Stimulated activated CD4-positive, alpha-beta T cell treated with anti-CD3 and anti-CD28 coated beads, Interleukin-15, amount 100 ng/mL, for 48 hours (primary cell): ENCODE measurements at regions not wholly inside any gene's neighbourhood (a gene's known extent, or its start where the extent isn't known, plus 50 kb on each side); places are given as distances from the start of the nearest gene placed in this dataset.

Source experiments
- DNase-seq, 2 donors: peaks; one replicate each; pipeline ENCODE4 v3.0.0-alpha.2; 2020; ENCODE audit warnings: low read depth in 2 of 2

- DNase-seq, result no peak
Observed at GRCh38 chr2:8461341-8461740, 220.5 kb upstream of the ID2 start.

GRCh38 chr2:8462280-8462679, 219.6 kb upstream of the ID2 start:
- DNase-seq, result no peak

GRCh38 chr2:8462899-8463648, 218.8 kb upstream of the ID2 start:
- DNase-seq, result no peak

GRCh38 chr2:8465560-8465959, 216.3 kb upstream of the ID2 start:
- no peak for DNase-seq

GRCh38 chr2:8469709-8470493, 212.0 kb upstream of the ID2 start:
- no peak for DNase-seq

GRCh38 chr2:8472545-8473323, 209.1 kb upstream of the ID2 start:
- no peak for DNase-seq

- DNase-seq, result peak in 1 of 2 donors; percentile 32
Observed at GRCh38 chr2:8475349-8476031, 206.4 kb upstream of the ID2 start.

GRCh38 chr2:8477552-8478470, 204.0 kb upstream of the ID2 start:
- no peak for DNase-seq

- no peak for DNase-seq
Observed at GRCh38 chr2:8478471-8478793, 203.4 kb upstream of the ID2 start.

GRCh38 chr2:8479298-8479697, 202.6 kb upstream of the ID2 start:
- no peak for DNase-seq

GRCh38 chr2:8480915-8481314, 200.9 kb upstream of the ID2 start:
- no peak for DNase-seq

GRCh38 chr2:8481463-8482009, 200.3 kb upstream of the ID2 start:
- peak; percentile 24 to 33 for DNase-seq

- no peak for DNase-seq
Observed at GRCh38 chr2:8482432-8482831, 199.4 kb upstream of the ID2 start.

GRCh38 chr2:8484502-8485283, 197.2 kb upstream of the ID2 start:
- no peak for DNase-seq

GRCh38 chr2:8485736-8486135, 196.1 kb upstream of the ID2 start:
- no peak for DNase-seq

- DNase-seq, result no peak
Observed at GRCh38 chr2:8486141-8486540, 195.7 kb upstream of the ID2 start.

- DNase-seq, result no peak
Observed at GRCh38 chr2:8487461-8487932, 194.4 kb upstream of the ID2 start.

GRCh38 chr2:8488001-8488738, 193.7 kb upstream of the ID2 start:
- peak; percentile 56 to 58 for DNase-seq

- DNase-seq, result no peak
Observed at GRCh38 chr2:8489221-8489620, 192.6 kb upstream of the ID2 start.
